Activated T-cell treated with anti-CD3 and anti-CD28 coated beads, Interleukin-2, amount 50 U/mL, for 24 hours (primary cell): ENCODE measurements at regions not wholly inside any gene's neighbourhood (a gene's known extent, or its start where the extent isn't known, plus 50 kb on each side); places are given as distances from the start of the nearest gene placed in this dataset.
A peak's percentile ranks its signal among the peaks of the same experiment; 100 is the strongest.
"Not testable (repeated sequence)": the region's sequence is repeated elsewhere in the genome, so short reads cannot be mapped to it uniquely, and the experiment has no call there.

Source experiments
- DNase-seq: peaks from one replicate; pipeline ENCODE4 v3.0.0-alpha.2; 2020
- H3K27ac Mint-ChIP-seq: 2 replicates; pipeline ENCODE4 v1.8.0; 2020; ENCODE audit warnings: mild to moderate bottlenecking, mixed read lengths
- H3K27me3 Mint-ChIP-seq: 2 replicates; pipeline ENCODE4 v1.8.0; 2020; ENCODE audit warnings: mixed read lengths
- H3K36me3 Mint-ChIP-seq: 2 replicates; pipeline ENCODE4 v1.8.0; 2020; ENCODE audit warnings: low read depth, mixed read lengths
- H3K4me1 Mint-ChIP-seq: 2 replicates; pipeline ENCODE4 v1.8.0; 2020; ENCODE audit warnings: low read depth, mixed read lengths
- H3K4me3 Mint-ChIP-seq: 2 replicates; pipeline ENCODE4 v1.8.0; 2020; ENCODE audit warnings: mild to moderate bottlenecking, moderate library complexity, mixed read lengths
- H3K9me3 Mint-ChIP-seq: 2 replicates; pipeline ENCODE4 v1.8.0; 2020; ENCODE audit warnings: mixed read lengths

DNA sequence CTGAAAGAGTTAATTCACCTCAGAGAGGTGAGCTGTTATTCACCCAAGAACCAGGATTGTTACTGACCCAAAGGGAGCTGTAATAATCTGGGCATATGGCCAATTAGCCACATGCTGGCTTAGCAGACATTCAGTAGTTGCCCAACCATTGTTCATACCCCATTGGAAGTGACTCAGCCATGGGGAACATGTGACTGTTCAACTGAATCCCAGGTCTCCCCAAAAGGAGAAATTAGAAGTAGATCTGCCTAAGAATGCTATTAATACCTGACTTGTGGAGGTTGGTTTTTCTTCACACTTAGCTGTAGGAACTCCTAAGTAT lies 272.6 kb upstream of the UBE2E3 start:
- Mint-ChIP-seq H3K9me3 (peaks cover 1% of the 10 kb centered on the region), H3K36me3 (no peaks in the 10 kb centered on the region), H3K27me3 (peaks cover 2% of the 10 kb centered on the region), H3K27ac (no peak overlapping the region), H3K4me1 (no peaks in the 10 kb centered on the region), H3K4me3 (no peak overlapping the region)
- no peak for DNase-seq

DNA sequence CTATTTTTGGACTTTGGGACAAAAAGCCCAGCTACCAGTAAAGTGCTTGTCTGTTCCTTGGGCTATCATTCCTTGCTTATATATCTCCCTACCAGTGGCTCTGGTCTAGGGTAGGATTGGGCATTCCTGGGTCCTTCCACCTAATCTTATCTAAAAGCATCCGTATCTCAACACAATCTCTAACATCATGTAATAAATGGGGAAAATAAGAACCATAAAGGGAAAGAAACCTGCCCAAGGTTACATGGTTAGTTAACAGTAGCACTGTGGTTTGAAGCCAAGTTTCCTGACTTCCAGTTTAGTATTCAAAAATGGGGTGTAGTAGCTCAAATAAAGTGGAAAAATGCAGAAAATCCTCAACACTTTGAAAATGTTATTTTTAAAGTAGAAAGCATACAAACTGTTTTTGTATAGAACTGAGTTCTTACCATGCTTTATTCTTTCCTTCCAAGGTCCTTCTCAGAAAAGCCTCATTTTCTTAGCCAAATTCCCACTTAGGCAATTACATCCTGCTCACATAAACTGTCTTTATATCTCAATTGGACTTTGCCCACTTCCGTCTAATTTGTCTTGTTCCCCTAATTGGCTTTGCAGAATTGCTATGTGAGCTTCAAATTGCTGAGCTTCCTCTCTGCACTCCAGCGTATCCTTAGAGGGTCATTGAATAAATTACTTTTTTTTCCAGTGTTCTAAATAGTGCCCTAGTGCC lies 273.1 kb upstream of the UBE2E3 start:
- H3K27ac Mint-ChIP-seq: no peak overlapping the region
- H3K27me3 Mint-ChIP-seq: no peaks in the 10 kb centered on the region
- H3K4me3 Mint-ChIP-seq: no peak overlapping the region
- DNase-seq: no peak
- H3K9me3 Mint-ChIP-seq: no peaks in the 10 kb centered on the region
- no peaks in the 10 kb centered on the region for H3K4me1 Mint-ChIP-seq
- H3K36me3 Mint-ChIP-seq: no peaks in the 10 kb centered on the region

DNA sequence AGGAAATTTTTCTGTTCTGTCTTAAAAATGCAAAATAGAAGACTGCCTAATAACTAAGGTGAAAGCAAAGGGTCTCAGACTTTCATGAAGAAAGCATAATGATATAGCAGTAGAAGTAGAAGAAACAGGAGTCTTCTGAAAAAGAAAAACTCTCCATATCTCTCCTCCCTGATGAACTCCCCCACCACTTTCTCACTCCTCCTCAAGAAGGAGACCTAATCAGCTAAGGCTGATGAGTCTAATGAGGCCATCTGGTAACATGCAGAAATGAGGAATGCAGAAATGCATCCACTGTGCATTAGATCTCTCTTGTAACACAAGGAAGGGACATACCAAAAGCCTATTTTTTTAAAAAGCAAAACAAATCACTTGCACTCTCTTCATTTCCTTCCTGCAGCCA lies 273.7 kb upstream of the UBE2E3 start:
- no peaks in the 10 kb centered on the region for H3K4me1 Mint-ChIP-seq

DNA sequence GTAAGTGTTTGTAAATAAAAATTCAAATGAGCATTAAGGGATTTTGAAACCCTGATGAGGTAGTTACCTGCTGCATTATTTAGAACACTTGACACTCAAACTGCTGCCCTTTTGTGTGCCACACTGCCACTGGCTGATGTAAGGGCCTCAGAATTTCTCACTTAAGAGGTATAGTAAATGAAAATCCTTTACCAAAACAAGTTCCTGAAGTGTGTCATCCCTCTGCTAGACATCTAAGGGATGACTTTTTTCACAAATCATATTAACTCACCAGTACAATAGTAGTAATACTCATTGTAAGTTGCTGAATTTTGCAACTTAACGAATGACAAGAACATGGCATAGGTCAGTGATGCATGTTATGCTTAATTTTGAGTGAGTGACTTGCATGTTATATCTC lies 274.9 kb upstream of the UBE2E3 start:
- Mint-ChIP-seq H3K4me1 (no peaks in the 10 kb centered on the region), H3K36me3 (no peaks in the 10 kb centered on the region), H3K27ac (no peak overlapping the region), H3K4me3 (no peak overlapping the region), H3K27me3 (no peaks in the 10 kb centered on the region), H3K9me3 (no peaks in the 10 kb centered on the region)
- no peak for DNase-seq

More for the DNA sequence above, 273.7 kb upstream of the UBE2E3 start:
- no peak overlapping the region for H3K4me3 Mint-ChIP-seq
- H3K36me3 Mint-ChIP-seq: no peaks in the 10 kb centered on the region
- no peaks in the 10 kb centered on the region for H3K27me3 Mint-ChIP-seq
- no peak for DNase-seq
- no peaks in the 10 kb centered on the region for H3K9me3 Mint-ChIP-seq
- no peak overlapping the region for H3K27ac Mint-ChIP-seq

DNA sequence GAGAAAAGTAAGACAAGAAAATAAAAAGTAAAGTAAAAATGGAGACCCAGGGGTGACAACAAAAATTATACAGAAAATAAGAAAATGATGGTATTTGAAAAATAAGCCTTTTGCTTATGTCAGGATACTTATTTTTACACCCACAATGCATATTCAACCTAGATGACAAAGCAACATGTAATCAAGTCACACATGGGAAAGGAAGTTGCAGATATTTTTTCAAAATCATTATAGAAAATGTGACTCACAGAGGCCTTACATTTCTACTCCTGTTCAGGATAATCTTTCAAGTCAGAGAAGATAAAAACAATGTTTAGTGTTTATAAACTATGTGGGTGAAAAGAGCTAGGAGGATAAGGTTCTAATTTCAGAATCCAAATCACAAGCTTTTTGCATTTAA lies 275.3 kb upstream of the UBE2E3 start:
- Mint-ChIP-seq H3K4me3 (no peak overlapping the region), H3K27me3 (no peaks in the 10 kb centered on the region)
- DNase-seq: no peak

DNA sequence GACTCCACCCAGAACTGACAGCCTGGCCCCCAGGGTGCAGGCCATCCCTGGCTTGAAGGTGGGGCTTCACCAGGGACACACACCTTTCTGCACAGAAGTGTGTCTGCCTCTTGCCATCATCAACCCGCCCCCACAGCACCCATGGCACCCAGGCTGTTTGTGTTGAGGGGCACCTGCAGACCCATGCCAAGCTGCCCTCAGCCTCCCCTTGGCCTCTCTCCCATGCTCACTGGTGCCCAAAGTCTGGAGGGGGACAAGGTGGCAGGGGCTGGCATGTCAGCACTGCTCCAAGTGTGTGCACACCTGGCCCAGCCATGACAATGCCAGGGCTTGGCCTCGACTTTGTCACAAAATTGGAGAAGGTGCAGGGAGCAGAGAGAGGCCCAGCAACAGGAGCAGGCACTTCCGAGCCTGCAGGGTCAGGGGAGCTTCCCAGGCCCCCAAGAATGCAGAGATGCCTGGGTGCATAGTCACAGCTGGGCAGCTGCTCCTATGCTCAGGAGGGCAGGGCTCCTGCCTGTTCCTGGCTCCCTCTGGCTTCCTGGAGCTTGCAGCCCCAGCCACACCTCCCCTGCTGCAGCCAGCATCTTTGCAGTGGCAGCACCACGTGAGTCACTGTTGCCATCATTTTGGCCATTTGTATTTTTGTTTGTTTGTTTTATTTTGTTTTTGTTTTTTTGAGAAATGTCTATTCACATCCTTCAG lies 280.6 kb upstream of the UBE2E3 start:
- Mint-ChIP-seq H3K9me3 (no peaks in the 10 kb centered on the region), H3K27me3 (no peaks in the 10 kb centered on the region), H3K4me3 (no peak overlapping the region), H3K27ac (no peak overlapping the region), H3K36me3 (no peaks in the 10 kb centered on the region), H3K4me1 (no peaks in the 10 kb centered on the region)
- DNase-seq: no peak

More for the DNA sequence above, 275.3 kb upstream of the UBE2E3 start:
- H3K4me1 Mint-ChIP-seq: no peaks in the 10 kb centered on the region
- H3K9me3 Mint-ChIP-seq: no peaks in the 10 kb centered on the region
- H3K27ac Mint-ChIP-seq: no peak overlapping the region
- no peaks in the 10 kb centered on the region for H3K36me3 Mint-ChIP-seq

DNA sequence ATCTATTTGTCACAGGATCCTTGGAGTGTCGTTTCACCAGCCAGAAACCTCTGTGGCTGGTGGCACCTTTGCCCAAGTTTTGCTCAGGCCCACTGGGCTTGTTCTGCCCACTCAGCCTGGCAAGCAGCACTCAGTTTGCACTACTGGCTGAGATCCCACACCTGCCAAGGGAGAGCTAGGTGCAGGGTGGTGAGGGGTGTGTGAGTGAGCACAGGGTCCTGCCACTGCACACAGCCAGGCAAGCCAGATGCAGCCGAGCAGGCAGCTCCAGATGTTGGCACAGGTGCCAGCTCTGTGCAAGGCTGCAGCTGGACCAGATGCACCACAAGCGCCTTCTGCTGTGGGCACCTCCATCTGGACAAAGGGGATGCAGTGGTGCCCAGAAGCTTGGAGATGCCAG lies 281.7 kb upstream of the UBE2E3 start:
- no peak for DNase-seq
- H3K4me3 Mint-ChIP-seq: no peak overlapping the region
- H3K27me3 Mint-ChIP-seq: no peaks in the 10 kb centered on the region
- no peaks in the 10 kb centered on the region for H3K9me3 Mint-ChIP-seq
- no peaks in the 10 kb centered on the region for H3K36me3 Mint-ChIP-seq
- no peak overlapping the region for H3K27ac Mint-ChIP-seq
- no peaks in the 10 kb centered on the region for H3K4me1 Mint-ChIP-seq

DNA sequence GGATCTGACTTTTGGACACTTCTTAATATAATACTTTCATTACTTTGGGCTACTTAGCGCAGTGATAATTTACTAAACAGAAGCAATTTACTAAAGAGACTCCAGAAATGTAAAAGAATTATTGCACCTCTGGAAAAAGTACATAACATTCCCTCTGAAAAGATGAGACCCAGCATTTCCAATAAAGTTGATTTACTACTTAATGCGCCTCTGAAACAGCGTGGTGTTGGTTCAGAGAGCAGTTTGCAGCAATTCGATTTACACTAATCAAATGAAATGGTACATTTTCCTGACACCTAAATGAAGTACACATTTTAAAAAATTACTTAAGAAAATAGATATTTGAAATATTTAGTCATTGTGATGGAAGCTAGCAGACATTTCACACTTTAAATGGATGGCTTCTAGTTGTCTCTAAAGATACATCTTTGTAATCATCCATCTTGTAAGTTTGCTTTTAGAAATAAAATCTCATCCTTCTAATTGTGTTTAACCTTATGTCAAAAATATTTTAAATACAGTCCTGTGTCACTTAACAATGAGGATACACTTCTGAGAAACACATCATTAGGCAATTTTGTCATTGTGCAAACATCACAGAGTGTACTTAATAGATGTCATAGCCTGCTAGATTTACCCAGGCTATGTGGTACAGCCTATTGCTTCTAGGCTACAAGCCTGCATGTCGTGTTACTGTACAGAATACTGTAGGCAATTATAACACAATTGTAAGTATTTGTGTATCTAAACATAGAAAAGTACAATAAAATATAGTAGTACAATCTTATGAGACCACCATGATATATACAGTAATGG lies 284.6 kb upstream of the UBE2E3 start:
- Mint-ChIP-seq H3K36me3 (no peaks in the 10 kb centered on the region), H3K27me3 (no peaks in the 10 kb centered on the region), H3K4me1 (no peaks in the 10 kb centered on the region), H3K9me3 (no peaks in the 10 kb centered on the region), H3K27ac (no peak overlapping the region), H3K4me3 (no peak overlapping the region)
- DNase-seq: no peak

DNA sequence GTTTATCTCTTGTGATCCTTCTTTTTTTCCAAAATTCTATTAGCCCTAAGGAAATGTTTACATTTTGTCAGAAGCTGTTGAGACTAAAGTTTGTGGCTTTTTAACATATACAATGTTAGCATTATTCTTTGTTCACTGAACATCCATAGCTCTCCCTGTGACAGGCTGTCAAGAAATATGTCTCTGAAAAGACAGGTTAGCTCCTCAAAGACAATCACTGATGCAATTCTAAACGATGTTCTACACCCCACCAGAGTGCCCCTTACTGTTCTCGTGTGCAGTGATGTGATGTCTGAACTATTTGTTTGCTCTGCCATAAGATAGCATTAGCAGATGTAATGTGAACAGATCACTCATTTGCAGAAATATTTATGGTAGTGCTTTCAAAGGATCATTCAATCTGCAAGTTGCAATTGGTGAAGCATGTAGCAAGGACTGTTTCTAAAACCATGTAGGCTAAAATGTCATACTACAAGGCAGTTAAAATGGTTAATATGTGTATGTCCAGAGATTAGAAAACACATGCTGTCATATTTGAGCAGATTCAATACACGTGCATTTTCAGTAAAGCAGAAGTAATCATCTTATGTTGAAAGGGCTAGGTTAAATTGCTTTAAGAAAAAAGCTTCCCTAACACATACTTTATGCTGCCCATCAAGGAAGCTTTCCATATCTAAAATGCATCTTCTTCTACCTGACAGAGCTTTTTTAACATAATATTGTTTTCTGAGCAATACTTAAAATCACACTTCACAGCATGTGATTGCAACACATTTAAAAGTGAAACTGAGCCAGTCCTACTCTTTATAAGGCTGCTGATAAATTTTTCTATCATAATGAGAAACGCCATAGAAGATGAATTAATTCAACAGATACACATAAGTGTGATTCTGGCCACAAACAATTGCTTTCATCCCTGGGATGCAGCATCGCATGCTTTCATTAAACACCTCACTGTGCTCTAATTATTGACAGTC lies 285.7 kb upstream of the UBE2E3 start:
- Mint-ChIP-seq H3K9me3 (no peaks in the 10 kb centered on the region), H3K27ac (no peak overlapping the region), H3K27me3 (no peaks in the 10 kb centered on the region), H3K4me1 (no peaks in the 10 kb centered on the region), H3K4me3 (no peak overlapping the region), H3K36me3 (no peaks in the 10 kb centered on the region)
- DNase-seq: no peak

DNA sequence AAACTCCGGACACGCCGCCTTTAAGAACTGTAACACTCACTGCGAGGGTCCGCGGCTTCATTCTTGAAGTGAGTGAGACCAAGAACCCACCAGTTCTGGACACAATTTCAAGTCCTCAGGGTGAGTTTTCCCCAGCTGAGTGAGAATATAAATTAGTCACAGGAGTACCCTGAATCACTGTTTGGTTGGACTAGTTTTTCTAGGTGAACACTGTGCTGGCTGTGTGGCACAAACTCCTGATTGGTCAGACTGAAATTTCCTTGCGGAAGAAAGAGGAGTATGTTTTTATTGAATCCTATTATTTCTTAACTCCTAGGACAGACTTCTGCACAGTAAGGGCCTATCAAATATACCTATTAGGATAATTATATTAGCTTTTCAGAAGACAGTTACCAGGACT lies 288.1 kb upstream of the UBE2E3 start:
- H3K27ac Mint-ChIP-seq: no peak overlapping the region
- H3K4me1 Mint-ChIP-seq: no peaks in the 10 kb centered on the region
- DNase-seq: no peak
- no peaks in the 10 kb centered on the region for H3K9me3 Mint-ChIP-seq
- no peak overlapping the region for H3K4me3 Mint-ChIP-seq
- H3K36me3 Mint-ChIP-seq: no peaks in the 10 kb centered on the region
- no peaks in the 10 kb centered on the region for H3K27me3 Mint-ChIP-seq

DNA sequence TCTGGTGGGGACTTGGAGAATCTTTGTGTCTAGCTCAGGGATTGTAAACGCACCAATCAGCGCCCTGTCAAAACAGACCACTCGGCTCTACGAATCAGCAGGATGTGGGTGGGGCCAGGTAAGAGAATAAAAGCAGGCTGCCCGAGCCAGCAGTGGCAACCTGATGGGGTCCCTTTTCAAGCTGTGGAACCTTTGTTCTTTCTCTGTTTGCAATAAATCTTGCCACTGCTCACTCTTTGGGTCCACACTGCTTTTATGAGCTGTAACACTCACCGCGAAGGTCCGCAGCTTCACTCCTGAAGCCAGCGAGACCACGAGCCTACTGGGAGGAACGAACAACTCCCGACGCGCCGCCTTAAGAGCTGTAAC lies 288.6 kb upstream of the UBE2E3 start:
- H3K27ac Mint-ChIP-seq, H3K4me1 Mint-ChIP-seq, H3K9me3 Mint-ChIP-seq, H3K27me3 Mint-ChIP-seq, DNase-seq, H3K36me3 Mint-ChIP-seq, H3K4me3 Mint-ChIP-seq: not testable (repeated sequence)

DNA sequence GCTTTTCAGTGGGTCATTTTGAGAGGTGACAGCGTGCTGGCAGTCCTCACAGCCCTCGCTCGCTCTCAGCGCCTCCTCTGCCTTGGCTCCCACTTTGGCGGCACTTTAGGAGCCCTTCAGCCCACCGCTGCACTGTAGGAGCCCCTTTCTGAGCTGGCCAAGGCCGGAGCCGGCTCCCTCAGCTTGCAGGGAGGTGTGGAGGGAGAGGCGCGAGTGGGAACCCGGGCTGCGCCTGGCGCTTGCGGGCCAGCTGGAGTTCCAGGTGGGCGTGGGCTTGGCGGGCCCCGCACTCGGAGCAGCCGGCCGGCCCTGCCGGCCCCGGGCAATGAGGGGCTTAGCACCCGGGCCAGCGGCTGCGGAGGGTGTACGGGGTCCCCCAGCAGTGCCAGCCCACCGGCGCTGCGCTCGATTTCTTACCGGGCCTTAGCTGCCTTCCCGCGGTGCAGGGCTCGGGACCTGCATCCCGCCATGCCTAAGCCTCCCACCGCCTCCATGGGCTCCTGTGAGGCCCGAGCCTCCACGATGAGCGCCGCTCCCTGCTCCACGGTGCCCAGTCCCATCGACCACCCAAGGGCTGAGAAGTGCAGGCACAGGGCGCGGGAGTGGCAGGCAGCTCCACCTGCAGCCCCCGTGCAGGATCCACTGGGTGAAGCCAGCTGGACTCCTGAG lies 289.1 kb upstream of the UBE2E3 start:
- H3K4me1 Mint-ChIP-seq, H3K36me3 Mint-ChIP-seq, H3K27me3 Mint-ChIP-seq, H3K27ac Mint-ChIP-seq, H3K4me3 Mint-ChIP-seq, H3K9me3 Mint-ChIP-seq: not testable (repeated sequence)
- DNase-seq: peak; percentile 16

DNA sequence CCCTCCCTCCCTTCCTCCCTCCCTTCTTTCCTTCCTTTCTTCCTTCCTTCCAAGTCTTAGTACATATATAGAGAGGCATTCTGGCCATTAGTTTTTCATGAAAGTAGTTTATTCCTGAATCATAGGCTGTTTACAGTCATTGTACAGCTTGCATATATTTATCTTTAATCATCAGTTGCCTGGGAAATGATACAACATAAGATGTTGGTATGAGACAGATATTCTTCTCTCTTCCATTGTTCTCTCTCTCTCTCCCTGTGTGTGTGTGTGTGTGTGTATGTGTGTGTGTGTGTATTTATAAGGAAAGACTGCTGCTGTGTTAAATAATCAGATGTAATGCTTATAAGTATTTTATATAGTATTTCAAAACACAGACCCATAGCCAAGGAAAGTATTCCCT lies 289.8 kb upstream of the UBE2E3 start:
- DNase-seq: no peak
- Mint-ChIP-seq H3K4me3 (no peak overlapping the region), H3K9me3 (no peaks in the 10 kb centered on the region), H3K27ac (no peak overlapping the region), H3K4me1 (no peaks in the 10 kb centered on the region), H3K36me3 (no peaks in the 10 kb centered on the region), H3K27me3 (no peaks in the 10 kb centered on the region)

DNA sequence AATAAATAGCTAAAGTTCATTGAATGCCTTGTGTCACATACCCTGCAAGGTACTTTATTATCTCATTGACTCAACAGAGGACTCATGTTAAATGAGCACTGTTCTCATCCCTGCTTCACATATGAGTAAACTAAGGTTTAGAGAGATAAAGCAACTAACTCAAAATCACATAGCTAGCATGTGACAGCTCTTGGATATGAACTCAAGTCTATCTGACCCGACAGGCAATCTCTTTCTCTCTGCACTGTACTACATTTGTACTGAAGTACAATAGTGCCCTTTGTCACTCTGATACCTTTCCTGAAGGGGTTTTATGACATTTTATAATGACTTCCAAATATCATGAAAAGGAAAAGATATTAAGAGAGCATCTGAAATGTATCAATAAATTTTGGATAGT lies 297.5 kb upstream of the UBE2E3 start:
- Mint-ChIP-seq H3K4me3 (no peak overlapping the region), H3K27ac (no peak overlapping the region), H3K4me1 (no peaks in the 10 kb centered on the region), H3K36me3 (no peaks in the 10 kb centered on the region), H3K27me3 (peaks cover 13% of the 10 kb centered on the region), H3K9me3 (no peaks in the 10 kb centered on the region)
- DNase-seq: no peak
